Esophagus squamous epithelium (tissue), 4 donors: ENCODE measurements at regions not wholly inside any gene's neighbourhood (a gene's known extent, or its start where the extent isn't known, plus 50 kb on each side); places are given as distances from the start of the nearest gene placed in this dataset.

Experiments
- CTCF ChIP-seq, 6 experiments: fragments of 450-650 bp in 4 of 6; fragments of 200-600 bp in 2 of 6; sonication (generic) in 2 of 6; IDR thresholded peaks; one replicate each; pipeline ENCODE4 v1.5.1; 2016 to 2019; ENCODE audit warnings: antibody characterized with exemption in 6 of 6, mild to moderate bottlenecking in 4 of 6, moderate library complexity in 4 of 6
- POLR2A ChIP-seq, 4 donors: fragments of 450-650 bp; IDR thresholded peaks; one replicate each; pipeline ENCODE4 v1.6.1; 2017; ENCODE audit warnings: antibody characterized with exemption in 4 of 4, mild to moderate bottlenecking in 4 of 4, moderate library complexity in 3 of 4

- TF ChIP-seq POLR2A (IDR thresholded peaks at IDR 0.05): no peak
- TF ChIP-seq CTCF (IDR thresholded peaks at IDR 0.05): no peak
These were observed 242.3 kb upstream of the SP8 start for GRCh38 chr7:21029006-21029405.
